Glutamatergic neuron (in vitro differentiated cells): ENCODE measurements at regions not wholly inside any gene's neighbourhood (a gene's known extent, or its start where the extent isn't known, plus 50 kb on each side); places are given as distances from the start of the nearest gene placed in this dataset.
"Not testable (repeated sequence)": the region's sequence is repeated elsewhere in the genome, so short reads cannot be mapped to it uniquely, and the experiment has no call there.

Source experiments
- DNase-seq: peaks from one replicate; pipeline ENCODE4 v3.0.0; 2022
- H3K27ac Mint-ChIP-seq: one replicate; pipeline ENCODE4 v1.8.0; 2020; ENCODE audit warnings: mild to moderate bottlenecking, mixed read lengths, inconsistent platforms; ENCODE audit not compliant: unreplicated experiment
- H3K27me3 Mint-ChIP-seq: one replicate; pipeline ENCODE4 v1.8.0; 2020; ENCODE audit warnings: mild to moderate bottlenecking, moderate library complexity, mixed read lengths, inconsistent platforms; ENCODE audit not compliant: unreplicated experiment
- H3K36me3 Mint-ChIP-seq: one replicate; pipeline ENCODE4 v1.8.0; 2020; ENCODE audit warnings: mild to moderate bottlenecking, mixed read lengths, inconsistent platforms; ENCODE audit not compliant: unreplicated experiment
- H3K4me1 Mint-ChIP-seq: one replicate; pipeline ENCODE4 v1.8.0; 2020; ENCODE audit warnings: mild to moderate bottlenecking, low read depth, mixed read lengths, inconsistent platforms; ENCODE audit not compliant: unreplicated experiment
- H3K4me3 Mint-ChIP-seq: one replicate; pipeline ENCODE4 v1.8.0; 2020; ENCODE audit warnings: mild to moderate bottlenecking, mixed read lengths, inconsistent platforms; ENCODE audit not compliant: unreplicated experiment
- H3K9me3 Mint-ChIP-seq: one replicate; pipeline ENCODE4 v1.8.0; 2020; ENCODE audit warnings: mild to moderate bottlenecking, moderate library complexity, mixed read lengths, inconsistent platforms; ENCODE audit not compliant: unreplicated experiment
- TF ChIP-seq, protein P1 (sequence below): fragments of 200-600 bp; sonication (generic); IDR thresholded peaks from one replicate; pipeline ENCODE4 v1.5.0; 2021; ENCODE audit not compliant: partially characterized antibody, unreplicated experiment

DNA sequence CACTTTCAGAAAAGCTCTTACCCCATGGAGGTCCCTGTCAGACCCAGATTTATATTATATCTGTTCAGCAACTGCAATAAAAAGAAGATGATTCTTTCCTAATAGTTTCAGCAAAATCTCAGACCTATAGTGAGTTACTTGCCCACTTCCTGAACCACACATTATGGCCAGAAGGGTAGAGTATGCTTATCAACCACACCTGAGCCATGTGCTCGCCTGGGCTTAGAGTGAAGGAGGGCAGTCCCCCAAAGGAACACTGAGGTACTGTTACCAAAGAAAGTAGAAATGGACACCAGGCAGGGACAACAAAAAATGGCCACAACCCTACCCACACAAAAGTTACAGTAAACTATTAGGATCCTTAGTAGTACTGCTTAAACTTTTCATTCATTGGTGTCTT, 128.7 kb downstream of the ZNF608 start:
- no peaks in the 10 kb centered on the region for H3K9me3 Mint-ChIP-seq
- H3K4me3 Mint-ChIP-seq, result no peak overlapping the region
- H3K36me3 Mint-ChIP-seq, result no peaks in the 10 kb centered on the region
- no peaks in the 10 kb centered on the region for H3K27me3 Mint-ChIP-seq
- H3K4me1 Mint-ChIP-seq, result peaks cover 14% of the 10 kb centered on the region
- DNase-seq, result no peak
- H3K27ac Mint-ChIP-seq, result no peak overlapping the region
- TF ChIP-seq, protein P1, sequence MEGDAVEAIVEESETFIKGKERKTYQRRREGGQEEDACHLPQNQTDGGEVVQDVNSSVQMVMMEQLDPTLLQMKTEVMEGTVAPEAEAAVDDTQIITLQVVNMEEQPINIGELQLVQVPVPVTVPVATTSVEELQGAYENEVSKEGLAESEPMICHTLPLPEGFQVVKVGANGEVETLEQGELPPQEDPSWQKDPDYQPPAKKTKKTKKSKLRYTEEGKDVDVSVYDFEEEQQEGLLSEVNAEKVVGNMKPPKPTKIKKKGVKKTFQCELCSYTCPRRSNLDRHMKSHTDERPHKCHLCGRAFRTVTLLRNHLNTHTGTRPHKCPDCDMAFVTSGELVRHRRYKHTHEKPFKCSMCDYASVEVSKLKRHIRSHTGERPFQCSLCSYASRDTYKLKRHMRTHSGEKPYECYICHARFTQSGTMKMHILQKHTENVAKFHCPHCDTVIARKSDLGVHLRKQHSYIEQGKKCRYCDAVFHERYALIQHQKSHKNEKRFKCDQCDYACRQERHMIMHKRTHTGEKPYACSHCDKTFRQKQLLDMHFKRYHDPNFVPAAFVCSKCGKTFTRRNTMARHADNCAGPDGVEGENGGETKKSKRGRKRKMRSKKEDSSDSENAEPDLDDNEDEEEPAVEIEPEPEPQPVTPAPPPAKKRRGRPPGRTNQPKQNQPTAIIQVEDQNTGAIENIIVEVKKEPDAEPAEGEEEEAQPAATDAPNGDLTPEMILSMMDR, result no peak

DNA sequence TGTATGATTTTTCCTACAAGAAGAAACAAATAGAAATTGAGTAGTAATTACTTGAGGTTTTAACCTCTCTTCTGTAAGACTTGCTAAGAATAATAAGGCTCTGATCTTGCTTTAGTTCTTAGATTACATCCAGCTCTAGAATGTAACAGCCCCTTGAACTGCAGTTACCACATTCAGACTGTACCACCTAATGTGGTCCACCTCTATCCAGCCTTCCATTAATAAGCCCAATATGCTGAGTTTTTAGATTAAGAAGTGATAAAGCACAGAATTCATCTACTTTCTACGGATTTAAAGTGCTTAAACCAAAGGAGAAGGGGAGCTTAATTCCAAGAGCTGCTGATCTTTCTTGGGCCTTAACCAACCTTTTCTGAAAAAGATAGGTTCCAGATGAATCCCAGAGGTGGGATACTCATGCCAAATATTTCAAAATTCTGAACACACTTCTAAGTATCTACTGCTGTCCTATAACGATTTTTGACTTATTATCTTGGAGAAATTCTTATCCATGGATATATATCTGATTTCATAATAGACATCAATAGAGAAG, 131.5 kb downstream of the ZNF608 start:
- TF ChIP-seq, protein P1, result no peak
- no peak for DNase-seq
- no peaks in the 10 kb centered on the region for H3K27me3 Mint-ChIP-seq
- H3K9me3 Mint-ChIP-seq, result no peaks in the 10 kb centered on the region
- peaks cover 9% of the 10 kb centered on the region for H3K4me1 Mint-ChIP-seq
- no peak overlapping the region for H3K27ac Mint-ChIP-seq
- H3K4me3 Mint-ChIP-seq, result no peak overlapping the region
- H3K36me3 Mint-ChIP-seq, result no peaks in the 10 kb centered on the region

DNA sequence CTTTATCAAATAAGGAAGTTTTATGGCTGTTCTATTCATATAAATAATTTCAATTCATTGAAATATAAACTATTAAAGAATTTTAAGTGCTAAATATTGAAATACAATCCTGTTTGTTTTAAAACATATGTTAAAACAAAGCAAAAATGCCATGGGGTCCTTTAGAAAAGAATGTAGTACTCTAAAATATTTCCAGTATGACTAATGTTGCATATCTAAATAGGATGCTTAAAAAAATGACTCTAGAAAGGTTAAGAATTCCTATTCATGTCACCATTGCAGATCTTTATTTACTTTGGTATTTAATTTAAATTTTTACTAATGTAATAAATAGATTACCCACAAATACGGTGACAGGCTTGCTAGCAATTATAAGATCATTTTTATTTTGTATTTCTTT, 132.3 kb downstream of the ZNF608 start:
- Mint-ChIP-seq H3K27me3 (no peaks in the 10 kb centered on the region), H3K27ac (no peak overlapping the region), H3K36me3 (no peaks in the 10 kb centered on the region), H3K9me3 (no peaks in the 10 kb centered on the region), H3K4me1 (peaks cover 9% of the 10 kb centered on the region), H3K4me3 (no peak overlapping the region)
- TF ChIP-seq, protein P1, result no peak
- DNase-seq, result no peak

DNA sequence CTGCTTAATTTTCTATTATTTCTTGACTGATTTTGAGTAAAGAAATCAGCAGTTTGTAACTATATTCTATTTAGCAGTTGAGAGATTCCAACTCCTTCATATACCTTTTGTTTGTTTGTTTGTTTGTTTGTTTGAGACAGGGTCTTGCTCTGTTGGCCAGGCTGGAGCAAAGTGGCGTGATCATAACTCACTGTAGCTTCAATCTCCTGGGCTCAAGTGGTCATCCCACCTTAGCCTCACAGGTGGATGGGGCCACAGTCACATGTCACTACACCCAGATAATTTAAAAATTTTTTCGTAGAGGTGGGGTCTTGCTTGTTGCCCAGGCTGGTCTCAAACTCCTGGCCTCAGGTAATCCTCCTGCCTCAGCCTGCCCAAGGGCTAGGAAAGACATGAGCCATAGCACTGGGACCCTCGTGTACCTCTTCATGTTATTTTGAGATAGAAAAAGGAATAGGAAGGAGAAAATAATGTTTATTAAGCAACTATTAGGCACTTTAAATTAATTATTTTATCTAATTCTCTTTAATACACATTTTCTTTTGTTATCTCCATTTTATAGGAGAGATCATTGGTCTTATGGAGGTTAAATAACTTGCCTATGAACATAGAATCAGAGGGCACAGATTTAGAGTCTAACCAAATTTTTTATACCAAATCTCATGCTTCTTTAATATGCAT, 133.0 kb downstream of the ZNF608 start:
- H3K27ac Mint-ChIP-seq, result no peak overlapping the region
- H3K27me3 Mint-ChIP-seq, result no peaks in the 10 kb centered on the region
- no peaks in the 10 kb centered on the region for H3K9me3 Mint-ChIP-seq
- H3K4me3 Mint-ChIP-seq, result no peak overlapping the region
- DNase-seq, result no peak
- H3K36me3 Mint-ChIP-seq, result peaks cover 4% of the 10 kb centered on the region
- H3K4me1 Mint-ChIP-seq, result peaks cover 8% of the 10 kb centered on the region
- TF ChIP-seq, protein P1, result no peak

DNA sequence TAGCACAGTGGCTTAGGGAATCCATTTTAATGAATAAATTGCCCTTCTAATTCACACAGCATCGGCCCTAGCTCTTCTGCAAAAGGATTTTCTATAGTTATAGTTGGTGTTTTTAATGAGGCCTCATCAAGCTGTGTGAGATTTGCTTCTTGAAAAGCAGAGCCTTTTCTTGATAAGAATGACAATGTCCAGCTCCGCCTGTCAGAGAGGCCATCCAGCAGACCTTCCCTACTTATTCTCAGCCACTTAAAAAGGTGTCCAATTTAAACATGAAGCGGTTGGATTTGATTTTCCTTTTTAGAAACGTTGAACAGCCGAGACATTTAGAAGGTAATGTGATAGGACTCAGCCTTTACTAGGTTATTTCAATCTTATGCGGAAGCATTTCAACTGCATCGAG, 134.4 kb downstream of the ZNF608 start:
- H3K9me3 Mint-ChIP-seq, result no peaks in the 10 kb centered on the region
- peaks cover 12% of the 10 kb centered on the region for H3K36me3 Mint-ChIP-seq
- DNase-seq, result no peak
- TF ChIP-seq, protein P1, result no peak
- H3K4me1 Mint-ChIP-seq, result peaks cover 3% of the 10 kb centered on the region
- no peak overlapping the region for H3K27ac Mint-ChIP-seq
- no peak overlapping the region for H3K4me3 Mint-ChIP-seq
- no peaks in the 10 kb centered on the region for H3K27me3 Mint-ChIP-seq

DNA sequence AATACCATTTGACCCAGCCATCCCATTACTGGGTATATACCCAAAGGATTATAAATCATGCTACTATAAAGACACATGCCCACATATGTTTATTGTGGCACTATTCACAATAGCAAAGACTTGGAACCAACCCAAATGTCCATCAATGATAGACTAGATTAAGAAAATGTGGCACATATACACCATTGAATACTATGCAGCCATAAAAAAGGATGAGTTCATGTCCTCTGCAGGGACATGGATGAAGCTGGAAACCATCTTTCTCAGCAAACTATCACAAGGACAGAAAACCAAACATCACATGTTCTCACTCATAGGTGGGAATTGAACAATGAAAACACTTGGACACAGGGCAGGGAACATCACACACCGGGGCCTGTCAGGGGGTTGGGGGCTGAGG, 135.2 kb downstream of the ZNF608 start:
- H3K27ac Mint-ChIP-seq, H3K4me1 Mint-ChIP-seq, DNase-seq, H3K27me3 Mint-ChIP-seq, H3K4me3 Mint-ChIP-seq, H3K9me3 Mint-ChIP-seq: not testable (repeated sequence)
- H3K36me3 Mint-ChIP-seq, result peaks cover 12% of the 10 kb centered on the region

DNA sequence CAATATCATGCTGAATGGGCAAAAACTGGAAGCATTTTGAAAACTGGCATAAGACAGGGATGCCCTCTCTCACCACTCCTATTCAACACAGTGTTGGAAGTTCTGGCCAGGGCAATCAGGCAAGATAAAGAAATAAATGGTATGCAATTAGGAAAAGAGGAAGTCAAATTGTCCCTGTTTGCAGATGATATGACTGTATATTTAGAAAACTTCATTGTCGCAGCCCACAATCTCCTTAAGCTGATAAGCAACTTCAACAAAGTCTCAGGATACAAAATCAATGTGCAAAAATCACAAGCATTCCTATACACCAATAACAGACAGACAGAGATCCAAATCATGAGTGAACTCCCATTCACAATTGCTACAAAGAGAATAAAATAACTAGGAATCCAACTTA, 136.8 kb downstream of the ZNF608 start:
- not testable (repeated sequence) for H3K9me3 Mint-ChIP-seq, H3K27me3 Mint-ChIP-seq, H3K4me1 Mint-ChIP-seq, DNase-seq, H3K4me3 Mint-ChIP-seq, H3K27ac Mint-ChIP-seq
- H3K36me3 Mint-ChIP-seq, result peaks cover 12% of the 10 kb centered on the region
